Anterior cingulate cortex (tissue), 58 donors: ENCODE measurements at regions not wholly inside any gene's neighbourhood (a gene's known extent, or its start where the extent isn't known, plus 50 kb on each side); places are given as distances from the start of the nearest gene placed in this dataset.

Experiments used
- DNase-seq, 58 donors: peaks; one replicate each; lab custom pipeline; 2025; lab: John Stamatoyannopoulos, UW

DNA sequence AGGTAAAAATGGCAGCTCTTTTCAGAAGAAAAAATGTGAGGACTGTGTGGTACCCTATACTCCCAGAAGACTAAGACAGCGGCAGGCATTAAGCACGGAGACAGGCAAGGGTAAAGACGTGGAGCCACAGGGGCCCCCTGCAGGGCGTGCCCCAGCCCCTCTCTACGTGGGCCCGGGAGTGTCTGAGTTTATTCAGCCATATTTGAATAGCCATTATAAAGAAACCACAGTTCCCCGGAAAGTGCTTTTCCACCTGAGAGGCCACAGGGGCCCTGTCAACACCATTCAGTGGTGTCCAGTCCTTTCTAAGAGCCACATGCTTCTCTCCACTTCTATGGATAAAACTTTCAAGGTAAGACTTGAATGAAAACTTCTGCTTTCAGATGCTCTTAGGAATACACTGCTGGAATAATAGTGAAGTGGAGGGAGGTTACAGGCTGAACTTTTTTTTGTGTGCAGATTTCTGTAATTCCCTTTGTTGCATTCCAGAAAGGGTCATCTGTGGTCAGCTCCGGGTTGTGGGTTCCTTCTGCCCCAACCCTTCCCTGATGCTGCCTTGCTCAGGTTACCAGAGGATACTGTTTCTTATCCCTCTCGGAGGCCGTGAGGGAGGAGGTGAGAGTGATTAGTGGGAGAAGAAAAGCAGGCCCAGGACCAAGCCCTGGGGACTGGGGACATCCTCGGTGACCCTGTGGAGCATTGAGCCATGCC lies 58.4 kb downstream of the SLC25A47 start:
- no peak for DNase-seq

GRCh38 chr14:100382106-100382455 lies 58.9 kb downstream of the SLC25A47 start:
- no peak for DNase-seq

GRCh38 chr14:100383727-100384158 lies 60.6 kb downstream of the SLC25A47 start:
- peak in 35 of 58 donors; percentile 7 to 73 (median 29) for DNase-seq

DNA sequence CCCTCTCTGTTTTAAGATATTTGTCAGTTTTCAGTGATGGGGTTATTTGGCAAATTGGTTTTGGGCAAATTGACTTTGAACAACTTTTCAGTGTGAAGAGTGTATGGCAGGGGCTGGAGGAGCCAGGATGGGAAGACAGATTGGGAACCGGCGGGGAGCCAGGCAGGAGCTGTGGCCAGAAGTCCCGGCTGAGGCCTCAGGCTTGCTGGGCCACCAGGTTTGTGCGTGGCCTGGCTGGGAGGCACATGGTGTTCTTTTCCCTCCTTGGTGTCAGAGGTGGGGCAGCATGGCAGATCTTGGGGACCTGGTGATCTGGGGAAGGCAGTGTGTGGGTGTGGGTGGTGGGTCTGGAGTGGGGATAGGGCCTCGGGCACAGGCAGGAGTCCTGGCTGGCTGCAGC lies 61.1 kb downstream of the SLC25A47 start:
- DNase-seq: no peak

DNA sequence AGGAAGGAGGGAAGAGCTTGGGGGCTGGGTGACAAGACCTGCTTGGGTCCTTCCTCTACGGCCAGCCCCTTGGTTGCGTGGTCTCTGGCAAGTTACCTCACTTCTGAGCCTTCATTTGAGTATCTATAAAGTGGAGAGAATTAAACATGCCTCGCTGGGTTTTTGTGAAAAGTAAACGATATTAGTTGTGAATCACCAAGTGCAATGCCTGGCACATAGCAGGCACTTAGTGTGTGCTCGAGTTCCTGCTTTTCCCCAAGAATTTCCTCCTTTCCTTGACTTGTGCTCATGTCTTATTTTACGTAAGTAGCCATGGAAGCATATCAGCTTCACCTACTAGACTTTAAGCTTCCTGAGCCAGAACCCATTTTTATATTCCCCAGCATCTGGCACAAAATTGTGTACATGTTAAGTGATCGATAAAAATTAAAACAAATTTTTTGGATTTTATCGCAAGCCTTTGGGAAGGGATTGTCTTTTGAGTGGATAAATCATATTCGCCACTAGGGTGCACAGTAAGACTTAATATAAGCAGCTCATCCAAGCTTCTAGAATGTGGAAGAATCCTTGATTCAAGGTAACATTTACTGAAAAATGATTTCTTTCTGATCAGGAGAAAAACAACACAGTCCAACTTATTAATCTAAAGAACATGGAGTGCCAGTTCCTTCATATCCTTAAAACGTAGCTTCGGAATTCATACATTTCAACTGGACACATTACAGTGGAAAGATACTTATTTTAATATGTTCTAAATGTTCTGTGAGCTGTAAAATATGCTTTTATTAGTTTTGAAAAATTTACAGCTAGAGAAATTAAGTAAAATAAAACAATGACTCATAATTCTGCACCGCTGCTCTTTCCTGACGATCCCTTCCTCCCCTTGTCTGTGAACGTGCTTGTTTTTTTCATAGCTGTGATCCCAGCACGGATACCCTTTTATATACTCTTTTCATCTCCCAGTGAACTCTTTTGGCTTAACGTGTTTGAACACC lies 62.0 kb downstream of the SLC25A47 start:
- peak in 2 of 58 donors; percentile 28 to 31 for DNase-seq

DNA sequence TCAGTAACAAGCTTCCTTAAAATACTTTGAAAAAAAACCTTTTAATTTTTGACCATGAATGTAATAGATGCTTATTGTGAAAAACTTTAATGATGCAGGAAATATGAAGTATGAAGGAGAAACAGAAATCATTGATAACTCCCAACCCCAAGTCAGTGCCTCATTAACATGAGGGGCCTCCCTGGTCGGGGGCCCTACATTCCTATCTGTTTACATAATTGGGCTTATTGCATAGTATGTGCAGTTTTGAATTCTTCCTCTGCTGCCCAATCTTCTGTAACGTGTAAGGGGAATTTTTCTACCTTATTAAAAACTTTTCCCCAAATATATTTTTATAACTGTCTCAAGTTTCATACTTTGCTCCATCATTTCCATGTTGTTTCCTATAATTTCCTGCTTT lies 63.0 kb downstream of the SLC25A47 start:
- no peak for DNase-seq

DNA sequence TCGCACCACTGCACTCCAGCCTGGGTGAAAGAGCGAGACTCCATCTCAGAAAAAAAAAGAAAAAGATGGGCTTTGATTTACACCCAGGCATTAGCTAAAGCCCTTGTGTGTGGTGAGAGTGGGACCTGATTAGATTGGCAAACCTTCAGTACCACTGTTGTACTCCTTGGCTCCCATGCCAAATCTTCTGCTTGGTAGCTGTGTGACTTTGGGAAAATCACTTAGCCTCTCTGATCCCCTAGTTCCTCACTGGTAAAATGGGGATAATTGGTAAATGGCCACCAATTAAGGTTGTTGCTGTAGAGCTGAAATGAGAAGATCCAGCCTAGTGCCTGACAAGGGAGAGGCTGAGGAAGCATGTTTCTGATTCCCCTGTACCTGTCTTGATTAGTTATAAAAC lies 63.7 kb downstream of the SLC25A47 start:
- no peak for DNase-seq

GRCh38 chr14:100387450-100387849 lies 64.3 kb downstream of the SLC25A47 start:
- no peak for DNase-seq

DNA sequence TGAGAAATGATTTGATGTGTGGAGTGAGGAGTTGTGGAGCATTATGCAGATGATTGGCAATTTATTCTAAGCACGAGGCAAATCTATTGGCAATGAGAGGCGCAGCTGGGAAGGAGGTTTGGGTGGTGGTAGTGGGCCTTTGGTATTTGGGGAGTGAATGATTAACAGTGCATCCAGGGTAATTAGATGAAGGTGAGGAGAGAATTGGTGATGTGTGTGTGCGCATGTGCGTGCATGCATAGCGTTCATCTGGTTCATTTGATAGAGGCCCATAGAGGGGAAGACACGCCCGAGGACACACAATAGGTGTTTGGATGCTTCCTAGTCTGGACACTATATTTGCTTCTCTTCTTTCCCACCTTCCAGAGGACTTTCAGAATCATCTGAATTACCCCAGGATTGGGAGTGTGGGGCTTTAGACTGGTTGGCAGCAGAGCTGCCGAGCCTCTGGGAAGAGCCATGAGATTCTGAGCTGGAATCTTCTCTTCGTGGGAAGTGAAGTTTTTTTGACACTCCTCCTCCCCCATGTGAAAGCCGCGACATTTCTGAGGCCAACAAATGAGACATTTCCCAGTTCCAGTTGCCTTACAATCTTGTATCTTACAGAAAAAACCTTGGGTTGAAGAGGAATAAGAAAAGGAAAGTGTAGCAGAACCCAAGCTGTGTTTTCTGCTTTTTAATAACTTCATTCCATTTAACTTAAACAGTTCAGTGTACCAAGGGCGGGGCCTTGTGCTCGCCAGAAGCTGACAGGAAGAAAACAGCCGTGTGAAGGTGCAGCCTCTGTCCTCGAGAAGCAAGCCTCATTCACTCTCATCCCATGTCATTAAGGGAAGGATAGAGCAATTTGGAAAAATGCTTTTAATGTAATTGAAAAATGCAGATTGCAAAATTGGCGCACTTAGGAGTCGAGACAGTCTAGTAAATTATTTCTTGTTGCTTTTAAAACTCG lies 65.2 kb downstream of the SLC25A47 start:
- DNase-seq: peak in 1 of 58 donors; percentile 24

GRCh38 chr14:100389497-100390104 lies 66.5 kb downstream of the SLC25A47 start:
- no peak for DNase-seq

GRCh38 chr14:100391173-100391572 lies 68.0 kb downstream of the SLC25A47 start:
- DNase-seq: no peak

DNA sequence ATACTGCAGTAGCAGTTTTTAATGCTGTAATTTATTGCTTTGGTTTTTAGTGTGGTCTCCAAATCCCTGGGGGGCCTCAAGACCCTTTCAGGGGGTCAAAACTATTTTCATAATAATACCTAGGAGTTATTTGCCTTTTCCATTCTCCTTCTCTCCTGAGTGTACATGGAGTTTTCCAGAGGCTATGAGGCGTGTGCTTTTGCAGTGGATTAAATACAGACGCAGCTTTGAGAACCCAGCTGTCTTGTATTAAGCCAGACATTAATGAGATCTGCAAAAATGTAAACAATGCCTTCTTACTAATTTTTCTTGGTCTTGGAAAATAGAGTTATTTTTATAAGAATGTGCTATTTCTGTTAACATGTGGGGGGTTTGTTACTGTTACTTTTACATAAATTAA lies 68.6 kb downstream of the SLC25A47 start:
- DNase-seq: no peak

- DNase-seq: no peak
Observed at GRCh38 chr14:100392356-100392755, 69.2 kb downstream of the SLC25A47 start.

GRCh38 chr14:100393362-100393761 lies 70.2 kb downstream of the SLC25A47 start:
- no peak for DNase-seq

- no peak for DNase-seq
Observed at GRCh38 chr14:100393906-100394732, 71.0 kb downstream of the SLC25A47 start.

DNA sequence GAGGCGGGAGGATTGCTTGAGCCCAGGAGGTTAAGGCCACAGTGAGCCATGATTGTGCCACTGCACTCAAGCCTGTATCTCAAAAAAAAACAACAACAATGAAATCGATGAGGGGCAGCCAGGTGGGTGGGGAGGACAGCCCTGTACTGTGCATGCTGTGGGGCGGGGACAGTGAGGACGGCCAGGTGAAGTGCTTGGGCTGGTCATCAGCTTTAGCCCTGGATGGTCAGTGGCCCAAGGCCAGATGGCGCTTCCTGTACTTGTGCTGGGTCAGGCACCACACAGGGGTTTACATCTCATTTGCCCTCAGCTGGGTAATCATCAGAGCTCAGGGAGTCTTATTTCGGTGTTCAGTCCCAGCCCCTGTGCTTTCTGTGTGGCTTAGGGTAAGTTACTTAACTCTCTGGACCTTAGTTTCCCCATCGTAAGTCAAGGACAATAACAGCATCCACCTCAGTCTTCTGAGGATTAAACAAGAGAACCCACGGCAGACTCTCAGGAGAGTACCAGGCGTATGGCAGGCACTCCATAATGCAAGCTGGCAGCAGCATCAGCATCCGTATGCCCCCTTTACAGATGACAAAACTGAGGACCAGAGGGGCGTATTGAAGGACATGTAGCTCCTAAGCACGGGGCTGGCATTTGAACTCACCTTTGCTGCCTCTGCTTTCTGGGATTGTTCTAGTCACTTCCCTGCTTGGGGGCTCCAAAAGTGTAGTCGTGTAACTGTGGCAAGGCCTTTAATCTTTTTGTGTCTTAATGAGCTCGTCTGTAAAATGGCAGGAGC lies 71.9 kb downstream of the SLC25A47 start:
- no peak for DNase-seq

- no peak for DNase-seq
Observed at GRCh38 chr14:100396266-100396795, 73.2 kb downstream of the SLC25A47 start.

DNA sequence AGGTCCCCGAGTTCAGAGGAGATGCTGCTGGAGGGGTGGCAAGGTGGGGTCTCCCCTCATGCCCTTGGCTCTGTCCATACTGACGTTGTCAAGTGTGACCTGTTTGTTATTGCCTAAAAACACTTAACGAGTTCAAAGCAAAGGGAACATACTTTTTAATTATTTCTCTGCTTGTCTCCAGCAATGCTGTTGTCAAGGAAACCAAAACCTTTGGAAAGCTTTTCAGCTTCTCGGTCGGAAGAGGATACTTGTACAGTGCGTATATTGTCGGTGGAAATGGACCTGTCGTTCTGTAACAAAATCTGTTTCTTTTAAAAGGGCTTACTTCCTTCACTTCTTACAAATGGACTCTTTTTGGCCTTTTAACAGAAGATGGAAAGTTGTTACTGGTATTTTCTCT lies 73.9 kb downstream of the SLC25A47 start:
- peak in 1 of 58 donors; percentile 9 for DNase-seq
